ENCODE measurements at regions not wholly inside any gene's neighbourhood (a gene's known extent, or its start where the extent isn't known, plus 50 kb on each side); places are given as distances from the start of the nearest gene placed in this dataset.

GRCh38 chr18:2121224-2121623 is 450.1 kb downstream of the METTL4 start:
- Mint-ChIP-seq H3K4me1 (ENCODE audit: low read depth) (no peaks in the 10 kb centered on the region), H3K27ac (ENCODE audit: unreplicated experiment) (no peak overlapping the region), H3K4me3 (ENCODE audit: unreplicated experiment) (no peak overlapping the region), H3K9me3 (ENCODE audit: low read depth) (no peaks in the 10 kb centered on the region), H3K27me3 (ENCODE audit: low read depth) (peaks cover 15% of the 10 kb centered on the region), H3K36me3 (ENCODE audit: low read depth) (no peaks in the 10 kb centered on the region)
- TF ChIP-seq CTCF (IDR thresholded peaks at IDR 0.05) = no peak
- DNase-seq (ENCODE audit: low spot score) = no peak

GRCh38 chr18:2123077-2123476 is 448.2 kb downstream of the METTL4 start:
- Mint-ChIP-seq H3K36me3 (ENCODE audit: low read depth) (no peaks in the 10 kb centered on the region), H3K9me3 (ENCODE audit: low read depth) (no peaks in the 10 kb centered on the region), H3K27ac (ENCODE audit: unreplicated experiment) (no peak overlapping the region), H3K4me1 (ENCODE audit: low read depth) (no peaks in the 10 kb centered on the region), H3K4me3 (ENCODE audit: unreplicated experiment) (no peak overlapping the region), H3K27me3 (ENCODE audit: low read depth) (peaks cover 22% of the 10 kb centered on the region)
- no peak for TF ChIP-seq CTCF (IDR thresholded peaks at IDR 0.05)
- no peak for DNase-seq (ENCODE audit: low spot score)

- H3K27me3 Mint-ChIP-seq (ENCODE audit: low read depth) = peaks cover 9% of the 10 kb centered on the region
- no peak overlapping the region for H3K27ac Mint-ChIP-seq (ENCODE audit: unreplicated experiment)
- no peaks in the 10 kb centered on the region for H3K9me3 Mint-ChIP-seq (ENCODE audit: low read depth)
- TF ChIP-seq CTCF (IDR thresholded peaks at IDR 0.05) = no peak
- no peak overlapping the region for H3K4me3 Mint-ChIP-seq (ENCODE audit: unreplicated experiment)
- H3K4me1 Mint-ChIP-seq (ENCODE audit: low read depth) = no peaks in the 10 kb centered on the region
- no peaks in the 10 kb centered on the region for H3K36me3 Mint-ChIP-seq (ENCODE audit: low read depth)
- no peak for DNase-seq (ENCODE audit: low spot score)
Observed at GRCh38 chr18:2134364-2134763, 436.9 kb downstream of the METTL4 start.

GRCh38 chr18:2135309-2135708 is 436.0 kb downstream of the METTL4 start:
- Mint-ChIP-seq H3K36me3 (ENCODE audit: low read depth) (no peaks in the 10 kb centered on the region), H3K27me3 (ENCODE audit: low read depth) (peaks cover 9% of the 10 kb centered on the region), H3K9me3 (ENCODE audit: low read depth) (no peaks in the 10 kb centered on the region), H3K4me3 (ENCODE audit: unreplicated experiment) (no peak overlapping the region), H3K4me1 (ENCODE audit: low read depth) (no peaks in the 10 kb centered on the region), H3K27ac (ENCODE audit: unreplicated experiment) (no peak overlapping the region)
- TF ChIP-seq CTCF (IDR thresholded peaks at IDR 0.05) = no peak
- DNase-seq (ENCODE audit: low spot score) = no peak

DNA sequence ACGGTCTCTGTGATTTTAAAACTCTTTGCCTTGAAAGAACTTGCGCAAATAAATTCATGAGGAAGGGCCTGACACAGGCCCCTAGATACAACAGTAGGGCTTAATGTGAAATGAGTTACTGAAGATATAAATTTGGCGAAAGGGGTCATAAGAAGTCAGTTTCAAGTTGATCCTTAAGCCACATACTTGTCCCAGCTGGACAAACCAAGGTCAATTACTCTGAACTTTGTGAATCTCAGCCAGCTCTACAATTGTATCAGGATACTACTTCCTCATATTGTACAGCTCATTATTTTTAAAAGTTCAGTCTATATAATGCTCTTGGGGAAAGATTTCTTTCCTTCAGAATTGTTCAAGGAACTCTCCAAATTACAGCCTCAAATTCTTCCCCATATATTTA is 432.8 kb downstream of the METTL4 start:
- H3K9me3 Mint-ChIP-seq (ENCODE audit: low read depth) = no peaks in the 10 kb centered on the region
- H3K27me3 Mint-ChIP-seq (ENCODE audit: low read depth) = peaks cover 12% of the 10 kb centered on the region
- DNase-seq (ENCODE audit: low spot score) = no peak
- no peak for TF ChIP-seq CTCF (IDR thresholded peaks at IDR 0.05)
- no peaks in the 10 kb centered on the region for H3K4me1 Mint-ChIP-seq (ENCODE audit: low read depth)
- H3K27ac Mint-ChIP-seq (ENCODE audit: unreplicated experiment) = no peak overlapping the region
- H3K4me3 Mint-ChIP-seq (ENCODE audit: unreplicated experiment) = no peak overlapping the region
- H3K36me3 Mint-ChIP-seq (ENCODE audit: low read depth) = no peaks in the 10 kb centered on the region
